ENCODE measurements at regions not wholly inside any gene's neighbourhood (a gene's known extent, or its start where the extent isn't known, plus 50 kb on each side); places are given as distances from the start of the nearest gene placed in this dataset.
"Not testable (repeated sequence)": the region's sequence is repeated elsewhere in the genome, so short reads cannot be mapped to it uniquely, and the experiment has no call there.

DNA sequence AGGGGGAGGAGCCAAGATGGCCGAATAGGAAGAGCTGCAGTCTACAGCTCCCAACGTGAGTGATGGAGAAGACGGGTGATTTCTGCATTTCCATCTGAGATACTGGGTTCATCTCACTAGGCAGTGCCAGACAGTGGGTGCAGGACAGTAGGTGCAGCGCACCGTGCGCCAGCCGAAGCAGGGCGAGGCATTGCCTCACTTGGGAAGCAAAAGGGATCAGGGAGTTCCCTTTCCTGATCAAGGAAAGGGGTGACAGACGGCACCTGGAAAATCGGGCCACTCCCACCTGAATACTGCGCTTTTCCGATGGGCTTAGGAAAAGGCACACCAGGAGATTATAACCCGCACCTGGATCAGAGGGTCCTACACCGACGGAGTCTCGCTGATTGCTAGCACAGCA lies 121.1 kb upstream of the SESTD1 start:
- FAIRE-seq; DNase-seq (ENCODE audit: insufficient read length, low spot score): not testable (repeated sequence)

DNA sequence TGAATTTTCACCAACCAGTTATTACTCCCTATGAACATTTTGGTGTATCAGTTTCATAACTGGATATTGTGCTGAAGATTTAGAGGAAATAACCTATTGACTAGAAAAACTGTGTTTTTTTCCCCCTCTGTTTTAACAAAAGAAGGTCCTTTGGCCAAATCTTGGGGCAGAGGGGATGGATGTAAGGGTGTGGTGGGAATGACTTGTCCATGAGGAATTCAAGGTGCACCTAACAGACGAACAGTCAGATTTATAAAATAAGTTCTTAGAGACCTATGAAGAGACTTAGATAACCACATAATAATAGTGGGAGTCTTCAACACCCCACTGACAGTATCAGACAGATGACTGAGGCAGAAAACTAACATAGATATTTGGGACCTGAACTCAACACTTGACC lies 119.3 kb upstream of the SESTD1 start:
- no peak for DNase-seq (ENCODE audit: insufficient read length, low spot score)
- FAIRE-seq, result no peak

- DNase-seq (ENCODE audit: insufficient read length, low spot score) (no peak), FAIRE-seq (no peak)
These were observed 112.7 kb upstream of the SESTD1 start for GRCh38 chr2:179377296-179377695.

GRCh38 chr2:179376881-179377280 lies 112.2 kb upstream of the SESTD1 start:
- FAIRE-seq (no peak), DNase-seq (ENCODE audit: insufficient read length, low spot score) (no peak)

DNA sequence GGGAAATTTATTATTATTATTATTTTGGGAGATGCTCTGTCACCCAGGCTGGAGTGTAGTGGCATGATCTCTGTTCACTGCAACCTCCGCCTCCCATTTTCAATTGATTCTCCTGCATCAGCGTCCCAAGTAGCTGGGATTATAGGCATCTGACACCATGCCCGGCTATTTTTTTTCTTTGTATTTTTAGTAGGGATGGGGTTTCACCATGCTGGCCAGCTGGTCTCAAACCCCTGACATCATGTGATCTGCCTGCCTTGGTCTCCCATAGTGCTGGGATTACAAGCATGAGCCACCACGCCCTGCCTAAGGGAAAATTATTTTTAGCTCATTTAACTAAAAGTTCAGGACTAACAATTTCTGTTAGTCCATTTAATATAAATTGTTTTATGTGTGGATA lies 109.2 kb upstream of the SESTD1 start:
- FAIRE-seq (no peak), DNase-seq (ENCODE audit: insufficient read length, low spot score) (no peak)

GRCh38 chr2:179365561-179365960 lies 100.9 kb upstream of the SESTD1 start:
- not testable (repeated sequence) for FAIRE-seq; DNase-seq (ENCODE audit: insufficient read length, low spot score)

DNA sequence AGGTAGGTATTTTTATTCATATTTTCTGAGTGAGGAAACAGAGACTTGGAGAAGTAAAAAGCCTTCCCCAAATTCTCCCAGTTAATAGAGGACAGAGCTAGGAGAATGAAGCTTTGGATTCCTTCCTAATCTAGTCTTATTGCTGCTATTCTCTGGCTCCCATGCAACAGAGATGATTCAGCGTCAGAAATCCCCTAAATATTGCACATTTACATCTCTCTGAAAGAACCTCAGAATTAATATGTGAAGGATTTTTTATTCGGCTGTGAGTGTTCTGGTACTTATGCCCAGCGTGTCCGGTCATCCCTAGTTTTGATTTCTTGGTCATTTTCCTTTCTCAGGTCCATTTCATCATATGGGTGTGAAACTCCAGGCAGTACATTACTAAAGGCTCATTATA lies 91.2 kb upstream of the SESTD1 start:
- FAIRE-seq, result no peak
- DNase-seq (ENCODE audit: insufficient read length, low spot score), result no peak

DNA sequence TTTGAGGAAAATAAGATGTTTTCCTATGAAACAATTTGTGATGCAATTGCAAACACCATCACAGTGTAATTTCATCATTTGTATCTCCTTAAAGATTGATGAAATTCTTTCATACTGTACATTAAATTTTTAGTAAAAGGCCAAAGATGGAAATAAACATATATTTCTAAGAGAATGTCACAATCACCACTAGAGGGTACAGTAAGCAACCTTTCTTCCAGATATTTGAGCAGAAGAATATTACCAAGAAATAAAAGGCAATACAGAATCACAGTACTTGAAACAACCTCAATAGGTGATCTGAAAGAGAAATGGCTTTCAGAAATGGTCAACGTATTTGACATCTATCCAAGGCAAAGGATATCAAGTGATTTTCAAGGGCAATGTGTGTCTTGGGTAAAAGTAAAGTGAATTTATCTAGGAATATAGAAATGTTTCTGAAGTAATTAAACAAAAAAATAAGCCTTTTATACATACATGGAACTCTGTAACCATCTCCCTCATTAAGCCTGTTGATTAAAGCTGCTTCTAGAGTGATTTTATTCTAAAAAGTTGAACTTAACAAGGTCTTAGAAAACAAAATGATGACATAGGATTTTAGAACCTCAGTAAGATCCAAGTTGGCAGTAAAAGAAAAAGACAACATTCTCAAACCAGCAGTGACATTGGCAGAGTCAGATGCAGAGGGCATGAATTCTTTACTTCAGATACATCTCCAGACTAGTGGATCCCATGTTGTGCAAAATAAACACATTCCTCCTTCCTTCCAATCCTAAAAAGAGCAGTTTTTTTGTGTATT lies 90.3 kb upstream of the SESTD1 start:
- no peak for DNase-seq (ENCODE audit: insufficient read length, low spot score)
- no peak for FAIRE-seq

GRCh38 chr2:179354296-179354695 lies 89.7 kb upstream of the SESTD1 start:
- FAIRE-seq, result no peak

DNA sequence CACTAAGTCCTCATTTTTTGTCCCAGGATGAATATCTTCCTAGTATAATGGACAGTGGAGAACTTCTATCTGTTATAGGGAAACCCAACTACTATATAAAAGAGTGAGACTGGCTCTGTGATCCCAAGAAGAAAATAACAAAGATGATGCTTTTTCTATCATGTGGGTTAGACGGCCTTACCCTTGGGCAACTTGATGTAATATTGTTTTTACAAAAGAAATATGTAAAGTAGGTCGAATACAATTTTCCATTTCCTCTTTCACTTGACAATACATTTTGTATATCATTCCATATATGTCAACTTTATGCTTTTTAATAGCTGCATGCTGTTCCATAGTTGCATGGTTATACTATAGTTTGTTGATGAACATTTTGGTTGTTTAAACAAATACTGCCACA lies 87.5 kb upstream of the SESTD1 start:
- DNase-seq (ENCODE audit: insufficient read length, low spot score) (no peak), FAIRE-seq (no peak)

More at GRCh38 chr2:179354296-179354695, 89.7 kb upstream of the SESTD1 start:
- DNase-seq (ENCODE audit: insufficient read length, low spot score), result no peak

- DNase-seq (ENCODE audit: insufficient read length, low spot score) (no peak), FAIRE-seq (no peak)
These were observed 86.4 kb upstream of the SESTD1 start for GRCh38 chr2:179351057-179351456.

DNA sequence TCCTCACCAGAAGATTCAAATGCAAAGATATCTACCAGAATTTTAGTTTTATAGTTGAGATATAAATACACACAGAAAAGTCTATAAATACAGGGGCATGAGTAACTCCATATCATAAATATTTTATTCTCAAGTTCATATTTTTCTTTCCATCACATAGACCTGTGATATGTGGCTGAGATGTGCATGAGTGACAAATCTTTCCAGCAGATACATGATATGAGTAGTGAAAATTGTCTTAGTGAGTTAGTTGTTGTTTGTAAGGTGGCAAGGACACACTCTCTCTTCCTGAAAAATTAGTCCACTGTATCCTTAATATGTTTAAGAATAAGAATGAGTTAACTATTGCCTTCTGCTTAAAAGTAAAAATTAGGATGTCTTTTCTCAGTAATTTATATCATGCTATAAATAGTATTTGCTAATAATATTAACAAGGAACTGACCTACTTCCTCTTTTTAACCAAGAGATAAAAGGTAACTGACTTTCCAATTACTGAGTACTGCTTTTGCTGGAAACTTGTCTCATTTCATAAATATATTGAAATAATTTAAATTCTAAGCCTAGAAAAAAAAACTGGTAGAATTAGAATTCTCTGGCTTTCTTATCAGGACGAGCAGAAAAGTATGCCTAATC lies 85.2 kb upstream of the SESTD1 start:
- no peak for DNase-seq (ENCODE audit: insufficient read length, low spot score)
- FAIRE-seq, result no peak

DNA sequence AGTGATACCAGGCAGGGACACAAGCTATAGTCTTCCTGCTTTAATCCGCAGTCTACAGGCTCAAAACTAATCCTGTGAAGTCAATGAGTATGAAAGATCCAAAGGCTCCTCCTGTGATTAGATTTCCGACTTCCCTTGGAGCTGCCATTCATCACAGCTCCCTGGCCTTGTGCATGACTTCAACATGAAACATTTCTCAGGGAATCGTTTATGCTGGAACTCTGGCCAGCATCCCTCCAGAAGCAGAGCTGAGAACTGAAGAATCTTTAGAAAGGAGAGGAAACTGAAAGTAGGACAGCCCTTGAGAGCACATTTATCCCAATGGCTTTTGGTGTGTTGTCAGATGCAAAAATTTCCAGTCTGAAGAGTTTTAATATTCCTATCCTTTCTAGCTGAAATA lies 84.3 kb upstream of the SESTD1 start:
- no peak for DNase-seq (ENCODE audit: insufficient read length, low spot score)
- no peak for FAIRE-seq

DNA sequence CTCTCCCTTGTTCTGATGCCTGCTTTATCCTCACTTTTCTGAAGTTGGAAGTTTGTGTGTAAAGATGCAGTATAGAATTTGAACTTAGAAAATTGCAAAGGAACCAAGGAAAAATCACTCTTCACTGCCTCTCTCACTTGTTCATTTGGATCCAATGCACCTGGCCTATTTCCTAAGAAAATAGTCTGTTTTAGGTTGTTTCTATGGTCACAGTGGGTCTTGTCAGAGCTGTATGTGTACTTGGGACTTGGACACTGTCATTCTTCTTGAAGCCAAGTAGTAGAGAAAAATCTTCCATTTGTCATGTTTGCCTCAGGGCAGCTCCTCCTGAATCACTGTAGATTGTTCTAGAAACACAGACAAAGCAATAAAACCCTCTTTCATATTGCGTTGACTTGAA lies 80.3 kb upstream of the SESTD1 start:
- FAIRE-seq (no peak), DNase-seq (ENCODE audit: insufficient read length, low spot score) (no peak)

- no peak for DNase-seq (ENCODE audit: insufficient read length, low spot score)
- FAIRE-seq, result no peak
These were observed 79.8 kb upstream of the SESTD1 start for GRCh38 chr2:179344280-179344964.

- FAIRE-seq, result no peak
- DNase-seq (ENCODE audit: insufficient read length, low spot score), result no peak
These were observed 79.3 kb upstream of the SESTD1 start for GRCh38 chr2:179343945-179344279.

DNA sequence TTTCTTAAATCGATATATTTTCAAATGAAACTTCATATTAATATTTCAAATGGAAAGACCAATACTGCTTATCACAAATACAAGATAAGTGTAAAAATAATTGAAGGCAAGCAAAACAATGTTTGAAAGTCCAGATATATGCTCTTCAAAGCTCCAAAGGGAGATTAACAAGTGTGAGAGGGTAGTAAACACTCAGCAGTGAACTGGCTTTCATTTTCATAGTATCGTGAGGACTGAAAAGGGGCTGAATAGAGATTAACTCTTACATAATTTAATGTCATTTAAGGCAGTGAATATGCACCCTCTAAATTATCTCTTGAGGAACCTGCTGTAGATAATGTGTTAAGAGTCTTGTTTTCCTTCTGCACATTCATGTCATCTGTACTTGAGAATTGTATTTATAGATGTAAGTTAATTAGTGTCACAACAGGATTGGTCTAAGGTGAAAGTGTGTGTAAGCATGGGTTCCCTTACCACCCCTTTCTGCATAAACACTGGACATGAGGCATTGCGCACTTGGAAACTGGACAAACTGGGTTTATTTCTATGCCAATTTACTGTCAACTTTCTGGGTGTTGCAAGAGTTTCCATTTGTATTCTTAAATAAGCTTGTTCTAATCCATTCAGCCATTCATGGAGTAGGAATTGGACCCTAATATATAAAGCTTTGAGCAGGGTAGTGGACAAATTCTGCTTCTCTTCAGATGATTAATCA lies 76.7 kb upstream of the SESTD1 start:
- no peak for FAIRE-seq

DNA sequence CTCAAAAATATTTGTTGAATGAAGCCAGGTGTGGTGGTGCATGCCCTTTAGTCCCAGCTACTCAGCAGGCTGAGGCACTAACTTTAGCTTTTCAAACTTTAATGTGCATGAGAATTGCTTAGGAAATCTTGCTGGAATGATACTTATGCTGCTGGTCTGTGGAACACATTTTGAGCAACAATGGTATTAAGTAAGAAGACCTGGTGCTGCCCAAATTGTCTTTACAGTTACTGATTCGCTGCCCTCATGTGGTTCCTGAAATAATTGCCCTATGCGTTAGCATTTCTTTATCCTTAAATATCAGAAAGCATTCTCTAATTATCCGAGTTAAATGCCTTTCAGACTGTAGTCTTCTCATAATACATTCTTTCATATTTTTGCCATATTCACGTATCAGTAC lies 76.0 kb upstream of the SESTD1 start:
- DNase-seq (ENCODE audit: insufficient read length, low spot score) (no peak), FAIRE-seq (peak; percentile 55)

More for the DNA sequence above, 76.7 kb upstream of the SESTD1 start:
- no peak for DNase-seq (ENCODE audit: insufficient read length, low spot score)

GRCh38 chr2:179338681-179339080 lies 74.0 kb upstream of the SESTD1 start:
- DNase-seq (ENCODE audit: insufficient read length, low spot score) (no peak), FAIRE-seq (no peak)

GRCh38 chr2:179336782-179337534 lies 72.3 kb upstream of the SESTD1 start:
- DNase-seq (ENCODE audit: insufficient read length, low spot score) (no peak), FAIRE-seq (no peak)

- DNase-seq (ENCODE audit: insufficient read length, low spot score) (no peak), FAIRE-seq (no peak)
These were observed 71.1 kb upstream of the SESTD1 start for GRCh38 chr2:179335732-179336131.
